ENCODE measurements at regions not wholly inside any gene's neighbourhood (a gene's known extent, or its start where the extent isn't known, plus 50 kb on each side); places are given as distances from the start of the nearest gene placed in this dataset.

- intact Hi-C loops (cut with DNase I): no loop called here
- no peak for DNase-seq
These were observed 122.3 kb downstream of the TBXT start for GRCh38 chr6:166045173-166045859.

GRCh38 chr6:166041277-166041676, 126.4 kb downstream of the TBXT start:
- peaks cover 0 to 10% (median 7%) of the 10 kb centered on the region in 4 donors for H3K4me1 ChIP-seq
- DNase-seq: no peak
- no peak for TF ChIP-seq POLR2A (IDR thresholded peaks at IDR 0.05)
- no peak for TF ChIP-seq EP300 (IDR thresholded peaks at IDR 0.05)
- TF ChIP-seq CTCF (IDR thresholded peaks at IDR 0.05): no peak
- no peak for TF ChIP-seq POLR2AphosphoS5 (IDR thresholded peaks at IDR 0.05)
- no peak overlapping the region for H3K27ac ChIP-seq
- H3K9me3 ChIP-seq: no peaks in the 10 kb centered on the region
- intact Hi-C loops (cut with DNase I): no loop called here
- H3K27me3 ChIP-seq: no peaks in the 10 kb centered on the region
- H3K36me3 ChIP-seq: no peaks in the 10 kb centered on the region
- WGBS, 2 donors: 65 to 79% methylated on average over 4 of the region's 4 CpGs
- no peak overlapping the region for H3K4me3 ChIP-seq

More at GRCh38 chr6:166045173-166045859, 122.3 kb downstream of the TBXT start:
- Histone ChIP-seq H3K27ac (peak overlapping the region in 2 of 4 donors; percentile 12 to 74), H3K9me3 (no peaks in the 10 kb centered on the region), H3K4me3 (no peak overlapping the region), H3K27me3 (no peaks in the 10 kb centered on the region), H3K36me3 (no peaks in the 10 kb centered on the region), H3K4me1 (peaks cover 0 to 16% (median 15%) of the 10 kb centered on the region in 4 donors)
- no peak for TF ChIP-seq CTCF (IDR thresholded peaks at IDR 0.05)
- TF ChIP-seq EP300 (IDR thresholded peaks at IDR 0.05): no peak
- no peak for TF ChIP-seq POLR2AphosphoS5 (IDR thresholded peaks at IDR 0.05)
- TF ChIP-seq POLR2A (IDR thresholded peaks at IDR 0.05): no peak
- 81 to 82% methylated on average over 3 of the region's 3 CpGs for WGBS, 2 donors

GRCh38 chr6:166040292-166040691, 127.4 kb downstream of the TBXT start:
- 38 to 45% methylated on average over 4 of the region's 4 CpGs for WGBS, 2 donors
- Histone ChIP-seq H3K4me3 (no peak overlapping the region), H3K4me1 (no peaks in the 10 kb centered on the region), H3K9me3 (no peaks in the 10 kb centered on the region), H3K27ac (no peak overlapping the region), H3K36me3 (no peaks in the 10 kb centered on the region), H3K27me3 (no peaks in the 10 kb centered on the region)
- DNase-seq: no peak
- TF ChIP-seq EP300 (IDR thresholded peaks at IDR 0.05): no peak
- no peak for TF ChIP-seq CTCF (IDR thresholded peaks at IDR 0.05)
- no peak for TF ChIP-seq POLR2A (IDR thresholded peaks at IDR 0.05)
- TF ChIP-seq POLR2AphosphoS5 (IDR thresholded peaks at IDR 0.05): no peak
- intact Hi-C loops (cut with DNase I): no loop called here

GRCh38 chr6:166036316-166037095, 131.1 kb downstream of the TBXT start:
- H3K27me3 ChIP-seq: no peaks in the 10 kb centered on the region
- no peak for TF ChIP-seq POLR2A (IDR thresholded peaks at IDR 0.05)
- no peak for TF ChIP-seq EP300 (IDR thresholded peaks at IDR 0.05)
- TF ChIP-seq POLR2AphosphoS5 (IDR thresholded peaks at IDR 0.05): no peak
- 78 to 88% methylated on average over 7 of the region's 7 CpGs for WGBS, 2 donors
- H3K27ac ChIP-seq: no peak overlapping the region
- intact Hi-C loops (cut with DNase I): no loop called here
- no peak overlapping the region for H3K4me3 ChIP-seq
- H3K9me3 ChIP-seq: no peaks in the 10 kb centered on the region
- no peaks in the 10 kb centered on the region for H3K36me3 ChIP-seq
- no peak for DNase-seq
- H3K4me1 ChIP-seq: peaks cover 0 to 18% (median 12%) of the 10 kb centered on the region in 4 donors
